ENCODE measurements at regions not wholly inside any gene's neighbourhood (a gene's known extent, or its start where the extent isn't known, plus 50 kb on each side); places are given as distances from the start of the nearest gene placed in this dataset.

DNA sequence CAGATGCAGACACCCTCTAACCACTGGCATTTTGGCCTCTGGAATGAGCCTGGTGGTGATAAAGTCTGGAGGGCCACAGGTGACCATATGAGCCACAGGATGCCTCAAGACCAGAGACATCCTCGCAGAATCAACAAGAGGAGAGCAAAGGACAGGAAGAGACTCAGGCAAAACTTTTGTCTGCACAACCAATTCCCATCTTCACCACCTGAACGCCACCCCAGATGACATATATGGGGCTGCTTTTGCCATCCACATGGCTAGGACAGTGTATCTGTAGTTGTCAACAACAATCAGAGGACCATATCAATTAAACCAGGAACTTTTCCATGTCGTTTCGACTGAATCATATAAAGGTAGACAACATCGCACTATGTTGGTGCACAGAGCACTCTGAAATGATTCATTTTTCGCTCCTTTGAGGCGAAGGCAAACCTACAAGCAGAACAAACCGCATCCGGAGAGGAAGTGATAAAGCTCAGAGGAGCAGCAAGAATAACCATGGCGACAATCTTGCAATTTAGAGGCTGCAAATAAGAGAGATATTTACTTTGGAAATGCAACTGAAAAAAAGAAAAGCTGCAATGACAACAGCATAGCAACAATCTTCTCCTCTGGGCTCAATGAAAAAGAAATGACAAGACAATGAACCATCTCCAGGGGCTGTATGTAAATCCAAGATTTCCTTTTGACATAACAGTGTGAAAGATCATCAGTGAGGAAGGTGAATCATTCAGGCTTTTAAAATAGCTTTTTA, 204.5 kb downstream of the ARL4C start:
- H3K27ac ChIP-seq (ENCODE audit: low read depth, low read length): no peak overlapping the region
- H3K9me3 ChIP-seq (ENCODE audit: control insufficient read depth, insufficient read depth, low read depth, low read length): no peaks in the 10 kb centered on the region
- no peaks in the 10 kb centered on the region for H3K36me3 ChIP-seq (ENCODE audit: control insufficient read depth, insufficient read depth, low read length)
- no peak overlapping the region for H3K9ac ChIP-seq (ENCODE audit: low read length)
- no peak overlapping the region for H3K4me3 ChIP-seq (ENCODE audit: low read depth, low read length)
- H3K27me3 ChIP-seq (ENCODE audit: control insufficient read depth, insufficient read depth, low read length): no peaks in the 10 kb centered on the region
- H3K4me1 ChIP-seq (ENCODE audit: control insufficient read depth, insufficient read depth, low read length): no peaks in the 10 kb centered on the region; the same call in 1 of the 2 replicates

DNA sequence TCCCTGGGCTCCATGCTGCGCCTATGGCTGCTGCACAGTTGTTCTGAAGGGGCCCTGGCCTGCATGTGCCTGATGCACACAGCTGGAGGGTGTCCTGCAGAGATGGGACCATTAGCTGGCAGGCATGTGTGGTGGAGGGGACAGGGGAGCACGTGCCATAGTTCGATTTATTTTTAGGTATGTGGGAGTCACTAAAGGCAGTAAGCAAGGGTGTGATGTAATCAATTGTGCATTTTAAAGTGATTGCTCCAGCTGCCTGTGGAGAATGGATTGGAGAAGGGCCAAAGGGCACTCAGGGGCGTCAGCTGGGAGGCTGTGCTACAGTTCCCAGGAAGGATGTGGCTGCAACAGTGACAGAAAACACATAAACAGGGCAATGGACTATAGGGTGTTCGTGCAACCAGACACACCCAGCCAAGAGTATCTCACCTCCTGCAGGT, 205.1 kb downstream of the ARL4C start:
- H3K9ac ChIP-seq (ENCODE audit: low read length): no peak overlapping the region
- H3K4me1 ChIP-seq (ENCODE audit: control insufficient read depth, insufficient read depth, low read length): no peaks in the 10 kb centered on the region; the same call in 1 of the 2 replicates
- no peaks in the 10 kb centered on the region for H3K27me3 ChIP-seq (ENCODE audit: control insufficient read depth, insufficient read depth, low read length)
- H3K9me3 ChIP-seq (ENCODE audit: control insufficient read depth, insufficient read depth, low read depth, low read length): no peaks in the 10 kb centered on the region
- H3K36me3 ChIP-seq (ENCODE audit: control insufficient read depth, insufficient read depth, low read length): no peaks in the 10 kb centered on the region
- H3K4me3 ChIP-seq (ENCODE audit: low read depth, low read length): no peak overlapping the region
- no peak overlapping the region for H3K27ac ChIP-seq (ENCODE audit: low read depth, low read length)

DNA sequence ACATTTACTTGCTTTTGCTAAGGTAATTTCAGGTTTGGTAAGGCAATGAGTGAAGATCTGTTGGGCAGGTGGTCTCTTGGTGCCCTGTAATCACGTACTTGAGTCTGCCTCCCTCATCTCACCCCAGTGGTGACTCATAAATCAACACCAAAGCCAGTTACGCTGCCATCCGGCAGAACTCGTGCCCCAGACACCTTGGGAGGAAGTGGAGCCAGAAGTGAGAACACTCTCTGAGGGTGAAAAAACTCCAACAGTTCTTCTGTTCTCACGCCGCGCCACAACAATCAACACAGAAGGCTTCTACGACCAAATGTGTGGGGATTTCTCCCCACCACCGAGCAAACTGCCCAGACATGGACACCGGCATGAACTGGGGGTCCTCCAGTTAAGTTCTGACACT, 206.2 kb downstream of the ARL4C start:
- no peak overlapping the region for H3K27ac ChIP-seq (ENCODE audit: low read depth, low read length)
- H3K4me3 ChIP-seq (ENCODE audit: low read depth, low read length): no peak overlapping the region
- no peaks in the 10 kb centered on the region for H3K27me3 ChIP-seq (ENCODE audit: control insufficient read depth, insufficient read depth, low read length)
- no peaks in the 10 kb centered on the region for H3K9me3 ChIP-seq (ENCODE audit: control insufficient read depth, insufficient read depth, low read depth, low read length)
- H3K4me1 ChIP-seq (ENCODE audit: control insufficient read depth, insufficient read depth, low read length): no peaks in the 10 kb centered on the region; the same call in 1 of the 2 replicates
- no peaks in the 10 kb centered on the region for H3K36me3 ChIP-seq (ENCODE audit: control insufficient read depth, insufficient read depth, low read length)
- no peak overlapping the region for H3K9ac ChIP-seq (ENCODE audit: low read length)

DNA sequence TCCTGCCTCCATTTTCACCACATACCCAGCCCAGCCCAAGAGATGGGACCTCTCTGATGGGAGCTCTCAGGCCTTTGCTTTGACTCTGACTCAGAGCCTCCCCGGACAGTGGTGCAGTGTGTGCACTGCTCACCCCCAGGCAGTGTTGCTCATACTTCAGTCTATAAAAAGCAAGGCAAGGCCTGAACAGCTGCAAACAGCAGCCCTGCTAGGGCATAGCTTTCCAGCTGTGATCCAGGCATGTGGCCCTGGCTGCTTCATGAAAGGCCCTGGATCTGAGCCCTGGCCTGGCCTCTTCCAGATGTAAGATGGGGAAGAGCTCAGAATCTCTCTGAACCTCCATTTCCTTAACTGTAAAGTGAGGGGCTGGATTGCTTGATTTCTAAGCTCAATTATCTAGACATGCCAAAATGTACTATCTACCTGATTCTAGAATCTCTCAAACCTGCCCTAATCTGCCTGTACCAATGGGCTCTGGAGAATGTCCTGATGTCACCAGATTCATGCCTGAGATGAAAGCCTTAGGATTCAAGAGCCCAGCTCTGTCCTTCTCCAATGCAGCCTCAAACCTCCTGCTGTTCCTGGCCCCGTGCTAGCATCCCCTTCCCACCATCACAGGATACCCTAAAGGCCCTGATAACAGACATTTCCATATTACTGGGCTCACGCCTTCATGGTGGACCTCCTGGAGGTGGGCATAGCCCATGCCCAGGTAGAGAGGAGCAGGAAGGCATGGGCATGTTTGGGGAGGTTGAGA, 206.9 kb downstream of the ARL4C start:
- Histone ChIP-seq H3K36me3 (ENCODE audit: control insufficient read depth, insufficient read depth, low read length) (no peaks in the 10 kb centered on the region), H3K4me1 (ENCODE audit: control insufficient read depth, insufficient read depth, low read length) (no peaks in the 10 kb centered on the region; the same call in 1 of the 2 replicates), H3K27ac (ENCODE audit: low read depth, low read length) (no peak overlapping the region), H3K9ac (ENCODE audit: low read length) (no peak overlapping the region), H3K9me3 (ENCODE audit: control insufficient read depth, insufficient read depth, low read depth, low read length) (no peaks in the 10 kb centered on the region), H3K27me3 (ENCODE audit: control insufficient read depth, insufficient read depth, low read length) (no peaks in the 10 kb centered on the region), H3K4me3 (ENCODE audit: low read depth, low read length) (no peak overlapping the region)

DNA sequence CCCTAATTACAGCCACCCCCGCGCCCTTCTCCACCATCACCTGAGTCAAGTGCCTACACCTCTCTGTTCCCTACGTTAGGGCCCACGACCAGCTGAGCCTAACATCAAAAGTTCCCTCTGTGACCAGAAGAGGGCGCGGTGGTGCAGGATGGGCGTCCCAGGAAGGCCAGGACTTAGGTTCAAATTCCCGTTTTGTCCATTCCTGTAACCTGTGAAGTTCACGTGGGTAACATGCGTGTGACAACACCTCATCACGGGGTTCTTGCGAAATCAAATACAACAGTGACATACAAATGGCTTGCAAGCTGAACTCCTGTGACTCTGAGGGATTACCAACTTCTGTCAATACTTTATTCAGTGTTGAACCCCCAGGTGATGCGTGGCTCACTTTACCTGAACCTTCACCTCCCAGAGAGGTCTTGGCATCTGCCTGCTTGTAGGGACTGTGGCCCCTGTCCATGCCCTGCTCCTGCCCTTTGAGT, 207.9 kb downstream of the ARL4C start:
- Histone ChIP-seq H3K27ac (ENCODE audit: low read depth, low read length) (no peak overlapping the region), H3K9me3 (ENCODE audit: control insufficient read depth, insufficient read depth, low read depth, low read length) (no peaks in the 10 kb centered on the region), H3K9ac (ENCODE audit: low read length) (no peak overlapping the region), H3K27me3 (ENCODE audit: control insufficient read depth, insufficient read depth, low read length) (no peaks in the 10 kb centered on the region), H3K4me1 (ENCODE audit: control insufficient read depth, insufficient read depth, low read length) (no peaks in the 10 kb centered on the region; the same call in 1 of the 2 replicates), H3K36me3 (ENCODE audit: control insufficient read depth, insufficient read depth, low read length) (no peaks in the 10 kb centered on the region), H3K4me3 (ENCODE audit: low read depth, low read length) (no peak overlapping the region)

DNA sequence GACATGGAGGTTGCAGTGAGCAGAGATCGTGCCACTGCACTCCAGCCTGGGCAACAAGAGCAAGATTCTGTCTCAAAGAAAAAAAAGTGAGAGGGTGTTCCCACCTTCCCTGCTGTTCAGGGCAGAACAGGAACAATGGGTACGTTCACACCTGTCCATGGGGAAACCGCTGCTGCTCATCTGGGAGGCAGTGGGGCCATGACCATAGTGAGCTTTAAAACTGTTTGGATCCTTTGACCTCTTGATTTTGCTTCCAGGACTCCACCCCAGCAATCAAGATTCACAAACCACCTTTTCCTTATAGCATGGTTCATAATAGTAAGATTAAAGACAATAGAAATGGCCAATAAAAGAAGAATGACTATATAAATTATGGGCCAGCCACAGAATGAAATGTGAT, 209.2 kb downstream of the ARL4C start:
- H3K9ac ChIP-seq (ENCODE audit: low read length): no peak overlapping the region
- H3K27me3 ChIP-seq (ENCODE audit: control insufficient read depth, insufficient read depth, low read length): no peaks in the 10 kb centered on the region
- H3K9me3 ChIP-seq (ENCODE audit: control insufficient read depth, insufficient read depth, low read depth, low read length): no peaks in the 10 kb centered on the region
- H3K36me3 ChIP-seq (ENCODE audit: control insufficient read depth, insufficient read depth, low read length): no peaks in the 10 kb centered on the region
- H3K4me1 ChIP-seq (ENCODE audit: control insufficient read depth, insufficient read depth, low read length): no peaks in the 10 kb centered on the region; the same call in 1 of the 2 replicates
- no peak overlapping the region for H3K27ac ChIP-seq (ENCODE audit: low read depth, low read length)
- no peak overlapping the region for H3K4me3 ChIP-seq (ENCODE audit: low read depth, low read length)

DNA sequence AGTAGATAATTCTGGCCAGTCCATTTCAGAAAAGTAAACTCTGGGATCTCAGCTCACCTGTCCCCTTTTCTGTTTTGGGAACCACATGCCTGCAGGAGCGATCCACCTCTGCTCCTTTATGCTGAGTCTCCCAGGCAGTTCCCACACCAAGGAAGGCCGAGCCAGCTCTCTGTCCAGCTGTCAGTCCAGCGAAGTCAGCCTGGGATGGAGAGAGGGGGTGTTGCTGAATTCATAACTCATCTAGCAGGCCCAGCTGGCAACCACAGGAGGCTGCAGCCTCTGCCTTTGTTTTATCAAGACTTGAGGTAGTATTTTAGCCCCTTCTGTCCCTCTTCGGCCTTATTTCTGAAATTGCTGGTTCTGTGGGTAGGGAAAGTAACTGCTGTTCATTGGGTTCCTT, 209.9 kb downstream of the ARL4C start:
- no peaks in the 10 kb centered on the region for H3K36me3 ChIP-seq (ENCODE audit: control insufficient read depth, insufficient read depth, low read length)
- no peaks in the 10 kb centered on the region for H3K9me3 ChIP-seq (ENCODE audit: control insufficient read depth, insufficient read depth, low read depth, low read length)
- H3K9ac ChIP-seq (ENCODE audit: low read length): no peak overlapping the region
- H3K27me3 ChIP-seq (ENCODE audit: control insufficient read depth, insufficient read depth, low read length): no peaks in the 10 kb centered on the region
- H3K4me1 ChIP-seq (ENCODE audit: control insufficient read depth, insufficient read depth, low read length): no peaks in the 10 kb centered on the region; the same call in 1 of the 2 replicates
- no peak overlapping the region for H3K27ac ChIP-seq (ENCODE audit: low read depth, low read length)
- H3K4me3 ChIP-seq (ENCODE audit: low read depth, low read length): no peak overlapping the region

DNA sequence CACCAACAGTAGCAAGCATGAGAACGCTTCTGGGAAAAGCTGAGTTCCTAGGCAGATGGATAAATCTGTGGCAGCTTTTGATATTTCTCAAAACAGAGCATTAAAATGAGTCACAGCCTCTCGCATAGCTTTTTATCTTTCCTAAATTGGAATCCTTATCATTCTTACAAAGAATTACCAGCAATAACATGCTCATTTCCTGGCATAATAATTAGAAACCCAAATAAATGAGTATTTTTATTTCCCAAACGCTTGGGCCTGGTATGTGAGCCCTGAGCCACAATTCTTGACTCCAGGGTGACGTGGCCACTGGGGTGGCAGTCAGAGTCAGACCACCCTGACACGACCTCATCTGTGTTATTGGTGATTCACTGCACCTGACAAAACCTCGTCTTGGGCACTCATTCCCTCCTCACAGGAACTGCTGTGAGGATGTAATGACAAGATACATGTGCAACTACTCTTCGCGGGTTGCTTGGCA, 210.7 kb downstream of the ARL4C start:
- Histone ChIP-seq H3K9me3 (ENCODE audit: control insufficient read depth, insufficient read depth, low read depth, low read length) (no peaks in the 10 kb centered on the region), H3K4me3 (ENCODE audit: low read depth, low read length) (no peak overlapping the region), H3K36me3 (ENCODE audit: control insufficient read depth, insufficient read depth, low read length) (no peaks in the 10 kb centered on the region), H3K27ac (ENCODE audit: low read depth, low read length) (no peak overlapping the region), H3K27me3 (ENCODE audit: control insufficient read depth, insufficient read depth, low read length) (no peaks in the 10 kb centered on the region), H3K4me1 (ENCODE audit: control insufficient read depth, insufficient read depth, low read length) (no peaks in the 10 kb centered on the region), H3K9ac (ENCODE audit: low read length) (no peak overlapping the region)

DNA sequence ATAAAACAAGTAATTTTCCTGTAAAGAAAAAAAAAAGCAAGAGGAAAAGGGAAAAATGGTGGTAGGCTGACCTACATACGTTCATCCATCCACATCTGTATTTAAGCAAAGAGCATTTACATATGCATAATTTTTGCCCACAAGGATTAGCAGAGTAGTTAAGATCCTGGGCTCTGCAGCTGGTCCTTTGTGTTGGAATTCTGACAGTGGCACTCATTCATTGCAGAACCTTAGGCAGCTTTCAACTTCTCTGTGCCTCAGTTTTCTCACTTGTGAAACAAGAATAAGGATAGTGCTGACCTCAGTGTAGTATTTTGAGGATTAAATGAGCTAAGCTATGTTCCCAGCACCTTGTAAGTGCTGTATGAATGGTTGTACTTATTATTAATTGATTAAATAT, 211.3 kb downstream of the ARL4C start:
- Histone ChIP-seq H3K9ac (ENCODE audit: low read length) (no peak overlapping the region), H3K27me3 (ENCODE audit: control insufficient read depth, insufficient read depth, low read length) (no peaks in the 10 kb centered on the region), H3K27ac (ENCODE audit: low read depth, low read length) (no peak overlapping the region), H3K9me3 (ENCODE audit: control insufficient read depth, insufficient read depth, low read depth, low read length) (no peaks in the 10 kb centered on the region), H3K36me3 (ENCODE audit: control insufficient read depth, insufficient read depth, low read length) (no peaks in the 10 kb centered on the region), H3K4me3 (ENCODE audit: low read depth, low read length) (no peak overlapping the region), H3K4me1 (ENCODE audit: control insufficient read depth, insufficient read depth, low read length) (no peaks in the 10 kb centered on the region)

DNA sequence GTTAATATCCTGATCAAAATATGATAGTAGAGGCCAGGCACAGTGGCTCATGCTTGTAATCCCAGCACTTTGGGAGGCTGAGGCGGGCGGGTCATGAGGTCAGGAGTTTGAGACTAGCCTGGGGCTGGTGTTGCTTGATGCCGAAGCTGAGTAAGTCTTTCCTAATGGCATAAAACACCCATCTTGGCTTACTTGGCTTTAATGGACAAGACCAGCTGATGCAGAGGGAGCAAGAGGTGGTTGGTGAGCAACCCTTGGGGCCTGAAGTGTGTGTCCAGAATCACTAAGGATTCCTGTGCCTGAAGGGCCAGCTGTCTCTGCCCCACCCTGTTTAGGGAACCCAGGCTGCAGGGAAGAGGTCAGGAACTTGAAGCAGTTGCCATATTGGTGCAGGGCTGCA, 217.2 kb downstream of the ARL4C start:
- H3K4me3 ChIP-seq (ENCODE audit: low read depth, low read length): no peak overlapping the region
- peaks cover 6% of the 10 kb centered on the region; the same call in 1 of the 2 replicates for H3K9me3 ChIP-seq (ENCODE audit: control insufficient read depth, insufficient read depth, low read depth, low read length)
- no peak overlapping the region for H3K9ac ChIP-seq (ENCODE audit: low read length)
- no peaks in the 10 kb centered on the region for H3K4me1 ChIP-seq (ENCODE audit: control insufficient read depth, insufficient read depth, low read length)
- H3K27me3 ChIP-seq (ENCODE audit: control insufficient read depth, insufficient read depth, low read length): no peaks in the 10 kb centered on the region
- H3K36me3 ChIP-seq (ENCODE audit: control insufficient read depth, insufficient read depth, low read length): no peaks in the 10 kb centered on the region
- no peak overlapping the region for H3K27ac ChIP-seq (ENCODE audit: low read depth, low read length)

Measured in HUES6 (cell line).